Embryonic facial prominence (tissue), 1 donor: ENCODE measurements at regions not wholly inside any gene's neighbourhood (a gene's known extent, or its start where the extent isn't known, plus 50 kb on each side); places are given as distances from the start of the nearest gene placed in this dataset.

Experiments
- DNase-seq: peaks from one replicate; pipeline ENCODE4 v3.0.0-alpha.2; 2016; ENCODE audit errors: extremely low spot score

- no peak for DNase-seq
Observed at GRCh38 chr1:199970125-199970524, 57.4 kb upstream of the NR5A2 start.

DNA sequence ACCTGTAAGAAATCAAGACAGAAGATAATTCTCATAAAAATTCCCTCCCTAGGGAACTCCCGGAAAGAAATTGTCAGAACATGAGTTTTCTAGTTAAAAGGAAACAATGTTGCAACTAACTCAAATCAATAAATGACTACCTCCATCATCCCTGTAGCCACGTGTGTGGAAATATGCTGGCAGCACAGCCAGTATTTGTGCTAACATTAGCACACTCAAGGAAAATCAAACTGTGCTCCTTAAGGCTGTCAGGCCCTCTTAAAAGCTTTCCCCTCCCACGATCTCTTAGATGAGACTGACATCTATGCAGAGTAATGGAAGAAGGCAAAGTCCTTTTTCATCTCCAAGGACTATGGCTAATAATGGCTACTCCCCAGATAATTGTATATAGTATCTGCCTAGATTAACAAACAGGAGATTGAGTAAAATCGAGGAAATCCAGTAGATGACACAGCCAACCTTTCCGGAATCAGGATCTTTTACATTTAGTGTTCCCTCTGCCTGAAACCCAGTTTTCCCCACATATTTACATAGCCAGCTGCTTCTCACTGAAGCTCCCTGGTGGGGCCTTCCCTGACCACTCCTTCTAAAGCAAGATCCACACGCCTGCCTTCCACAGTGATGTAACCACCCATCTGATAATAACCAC, 50.9 kb upstream of the NR5A2 start:
- no peak for DNase-seq
